ENCODE measurements at regions not wholly inside any gene's neighbourhood (a gene's known extent, or its start where the extent isn't known, plus 50 kb on each side); places are given as distances from the start of the nearest gene placed in this dataset.
A peak's percentile ranks its signal among the peaks of the same experiment; 100 is the strongest.
"Not testable (repeated sequence)": the region's sequence is repeated elsewhere in the genome, so short reads cannot be mapped to it uniquely, and the experiment has no call there.

DNA sequence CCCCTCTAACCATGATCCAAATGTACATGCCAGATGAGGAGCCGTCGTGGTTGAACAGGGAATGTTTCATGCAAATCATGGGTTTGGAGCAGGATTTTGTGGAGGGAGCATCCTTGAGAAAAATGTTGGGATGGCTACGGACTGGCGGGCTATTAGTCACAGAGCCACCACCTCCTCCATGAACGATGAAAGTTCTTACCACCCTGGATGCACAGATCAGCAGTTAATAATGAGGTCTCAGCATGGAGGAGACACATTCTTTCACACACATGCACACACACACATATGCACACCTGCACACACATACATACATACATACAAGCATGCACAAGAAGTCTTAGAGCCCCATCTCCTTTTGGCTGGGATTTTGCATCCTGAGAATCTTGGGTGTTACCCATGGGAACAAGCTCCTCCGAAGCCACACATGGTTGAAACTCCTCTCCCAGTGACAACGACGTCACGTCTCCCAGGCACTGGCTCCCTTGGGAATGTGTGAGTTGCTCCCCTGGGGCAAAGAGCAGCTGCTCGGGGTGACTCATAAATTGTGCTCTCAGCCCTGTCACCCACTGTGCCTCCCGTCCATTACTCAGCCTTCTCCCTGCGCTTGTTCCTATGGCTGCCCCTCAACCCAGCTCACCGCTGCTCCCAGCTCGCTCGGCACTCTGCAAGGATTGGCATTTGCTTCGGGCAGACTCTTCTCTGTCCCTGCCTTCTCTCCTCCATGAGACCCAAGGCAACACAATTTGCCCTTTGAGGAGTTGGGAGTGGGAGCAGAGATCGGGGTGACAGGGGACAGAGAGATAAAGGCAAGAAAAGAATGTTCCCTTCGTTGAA is 344.6 kb downstream of the SOX9 start:
- peak; percentile 70 for ATAC-seq
- peak; percentile 52 to 85 for DNase-seq
- intact Hi-C loops (cut with DNase I, micrococcal nuclease): no loop called here

DNA sequence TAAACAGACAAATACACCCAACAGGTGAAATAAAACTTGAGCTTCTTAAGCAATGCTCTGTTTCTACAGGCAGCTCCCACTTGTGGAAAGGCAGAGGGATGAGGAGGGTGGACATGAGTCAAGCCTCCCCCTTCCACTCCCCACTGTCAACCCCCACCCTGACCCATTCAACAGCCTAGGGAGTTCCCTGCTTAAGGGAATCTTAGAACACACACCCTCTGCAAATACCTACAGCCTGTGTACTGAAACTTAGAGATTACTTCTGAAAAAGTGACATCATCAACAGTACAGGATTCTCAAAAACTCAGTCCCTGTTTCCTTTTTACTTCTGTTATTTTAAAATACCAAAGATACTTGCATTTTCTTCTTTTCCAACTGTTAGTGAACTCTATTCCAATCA is 345.4 kb downstream of the SOX9 start:
- intact Hi-C loops (cut with DNase I, micrococcal nuclease): no loop called here
- ATAC-seq (peak; percentile 67), DNase-seq (peak in 1 of 2 donors; percentile 73)

DNA sequence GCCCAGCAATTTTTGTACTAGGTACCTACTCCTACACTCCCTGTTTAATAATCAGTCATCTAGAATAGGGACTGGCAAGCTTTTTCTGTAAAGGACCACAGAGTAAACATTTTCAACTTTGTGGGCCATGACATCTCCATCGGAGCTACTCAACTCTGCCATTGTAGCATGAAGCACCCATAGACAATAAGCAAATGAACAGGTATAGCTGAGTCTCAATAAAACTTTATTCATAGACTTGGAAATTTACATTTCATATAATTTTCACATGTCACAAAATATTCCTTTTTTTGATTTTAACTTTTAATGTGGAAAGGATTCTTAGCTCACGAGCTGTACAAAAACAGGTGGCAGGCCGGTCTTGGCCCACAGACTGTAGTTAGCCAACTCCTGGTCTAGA is 345.8 kb downstream of the SOX9 start:
- intact Hi-C loops (cut with DNase I, micrococcal nuclease): no loop called here

DNA sequence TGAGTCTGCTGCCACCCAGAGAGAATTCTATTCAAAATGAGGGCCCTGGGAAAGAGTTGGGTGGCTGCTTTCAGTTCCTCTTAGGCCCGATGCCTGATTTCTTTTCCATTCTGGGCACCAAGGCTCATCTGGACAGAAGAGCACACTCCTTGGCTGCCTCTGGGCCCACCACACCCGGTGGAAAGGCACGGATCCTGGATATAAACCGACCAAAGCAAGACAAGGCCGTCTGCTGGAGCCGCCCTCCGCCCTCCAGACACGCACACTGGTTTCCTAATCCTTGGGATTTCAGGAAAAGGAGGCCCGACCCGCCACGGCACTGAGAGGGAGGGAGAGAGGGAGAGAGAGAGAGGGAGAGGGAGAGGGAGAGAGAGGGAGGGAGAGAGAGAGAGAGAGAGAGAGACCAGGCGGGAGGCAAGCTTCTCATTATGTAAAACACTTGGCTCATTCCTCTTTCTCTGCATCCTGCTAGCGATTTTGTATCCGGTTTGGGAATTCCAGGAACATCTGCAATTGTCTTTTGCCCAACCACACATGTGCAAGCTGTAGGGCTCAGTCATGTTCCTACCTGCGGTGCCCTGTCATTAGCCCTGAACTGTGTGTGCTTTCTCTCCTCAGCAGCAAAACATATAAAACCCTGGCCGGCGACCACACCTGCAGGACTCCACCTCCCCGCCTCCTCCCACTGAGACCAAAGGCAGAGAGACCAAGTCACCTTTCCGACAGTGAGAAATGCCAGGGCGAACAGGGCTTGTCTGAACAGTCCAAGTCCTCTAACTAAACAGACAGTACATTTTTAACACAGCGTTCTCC is 347.2 kb downstream of the SOX9 start:
- ATAC-seq (peak; percentile 78), DNase-seq (peak; percentile 83 to 89)
- intact Hi-C loops (cut with DNase I, micrococcal nuclease): no loop called here

More for the DNA sequence above, 345.8 kb downstream of the SOX9 start:
- ATAC-seq (no peak), DNase-seq (no peak)

DNA sequence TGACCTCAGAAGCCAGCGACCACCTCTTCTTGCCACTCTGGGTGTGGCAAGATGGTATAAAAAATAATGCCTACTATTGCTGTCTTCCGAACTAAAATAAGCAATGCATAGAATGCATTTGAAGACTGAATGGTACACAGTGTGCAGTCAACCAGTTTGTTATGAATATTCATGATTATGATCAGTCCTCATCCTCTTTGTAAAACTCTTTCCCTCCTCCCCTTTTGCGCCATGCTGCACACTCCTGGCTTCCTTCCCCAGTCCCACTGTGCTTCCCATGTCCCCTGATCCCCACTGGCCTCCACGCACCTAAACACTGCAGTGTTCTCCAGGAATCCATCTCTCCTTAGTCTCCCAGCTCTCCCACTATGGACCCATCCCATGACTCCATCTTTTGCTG is 348.0 kb downstream of the SOX9 start:
- intact Hi-C loops (cut with DNase I, micrococcal nuclease): no loop called here
- ATAC-seq (no peak), DNase-seq (no peak)

DNA sequence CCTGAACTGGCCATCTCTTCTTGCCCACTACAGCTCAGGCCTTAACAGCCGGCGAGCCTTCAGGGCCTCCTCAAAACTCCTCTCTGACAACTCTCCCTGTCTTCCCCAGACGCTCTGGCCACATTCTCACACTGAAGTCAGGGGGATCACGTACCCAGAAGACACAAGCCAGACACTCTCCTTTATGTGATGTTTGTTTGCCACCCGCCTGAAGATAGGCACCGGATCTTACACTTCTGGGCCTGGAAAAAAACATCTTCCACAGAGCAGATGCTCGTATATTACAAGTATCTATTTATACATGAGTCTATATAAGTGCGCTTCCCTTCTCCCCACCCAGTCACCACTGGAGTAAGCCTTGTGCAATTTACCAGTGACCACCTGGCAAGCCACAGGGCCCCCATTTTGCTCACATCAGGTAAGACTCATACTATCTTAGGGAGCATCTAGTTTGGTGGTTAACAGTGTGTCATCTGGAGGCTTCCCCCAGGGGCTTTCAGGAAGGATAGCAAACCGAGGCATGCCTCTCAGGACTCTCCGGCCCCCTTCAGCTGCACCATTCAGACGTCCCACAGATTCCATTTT is 349.4 kb downstream of the SOX9 start:
- intact Hi-C loops (cut with DNase I, micrococcal nuclease): no loop called here

DNA sequence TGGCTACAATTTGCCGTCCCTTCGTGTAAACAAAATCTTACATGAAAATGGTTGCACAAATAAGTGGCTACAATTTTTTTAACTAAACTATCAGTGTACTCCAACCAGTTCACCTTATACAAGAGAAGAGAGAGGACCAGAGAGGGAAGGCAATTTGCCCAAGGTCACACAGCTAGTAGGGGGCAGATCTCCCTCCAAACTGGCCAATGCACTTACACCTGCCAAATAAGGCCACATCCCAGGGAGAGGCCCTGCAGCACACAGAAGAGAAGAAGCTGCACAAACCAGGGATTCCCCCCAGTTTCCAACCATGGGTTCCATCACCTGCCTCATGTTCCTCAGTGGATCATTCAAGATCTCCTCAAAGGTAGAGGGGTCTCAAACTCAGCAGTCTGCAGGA is 349.9 kb downstream of the SOX9 start:
- ATAC-seq (no peak), DNase-seq (no peak)
- intact Hi-C loops (cut with DNase I, micrococcal nuclease): no loop called here

More for the DNA sequence above, 349.4 kb downstream of the SOX9 start:
- ATAC-seq: no peak
- DNase-seq: no peak

DNA sequence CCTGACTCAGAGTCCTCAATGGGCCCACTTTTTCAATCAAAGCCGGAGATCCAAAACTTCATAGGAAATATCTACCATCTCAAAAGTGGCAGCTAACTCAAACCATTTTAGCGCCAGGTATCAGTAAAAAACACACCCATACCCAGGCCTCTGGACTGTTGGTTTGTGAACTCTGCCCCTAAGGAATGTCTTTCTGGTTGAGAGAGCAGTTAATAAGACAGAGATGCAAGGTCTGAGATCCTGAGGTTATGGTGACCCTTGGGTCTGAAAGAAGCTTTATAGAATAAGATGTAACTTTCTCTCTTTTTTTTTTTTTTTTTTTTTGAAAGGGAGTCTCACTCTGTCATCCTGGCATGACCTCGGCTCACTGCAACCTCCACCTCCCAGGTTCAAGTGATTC is 350.5 kb downstream of the SOX9 start:
- intact Hi-C loops (cut with DNase I, micrococcal nuclease): no loop called here
- DNase-seq: no peak
- ATAC-seq: no peak

DNA sequence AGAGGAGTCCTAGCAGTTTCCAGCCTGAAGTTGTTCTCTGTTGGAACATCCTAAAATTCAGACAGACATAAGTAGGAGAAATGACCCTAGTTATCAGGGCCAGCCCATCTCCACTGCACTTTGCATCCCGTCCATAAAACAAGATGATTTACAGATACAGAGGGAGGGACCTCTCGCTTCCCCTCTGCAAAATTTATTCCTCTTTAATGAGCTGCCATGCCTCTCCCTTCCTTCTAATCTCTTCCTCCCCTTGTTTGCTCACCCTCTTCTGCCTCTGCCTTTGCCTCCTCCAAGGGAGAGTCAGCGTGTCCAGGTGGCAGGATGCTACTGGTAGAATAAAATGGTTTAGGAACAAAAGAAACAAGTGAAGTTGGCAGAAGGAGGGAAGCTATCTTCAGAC is 351.3 kb downstream of the SOX9 start:
- ATAC-seq (peak; percentile 26), DNase-seq (no peak)
- intact Hi-C loops (cut with DNase I, micrococcal nuclease): no loop called here

DNA sequence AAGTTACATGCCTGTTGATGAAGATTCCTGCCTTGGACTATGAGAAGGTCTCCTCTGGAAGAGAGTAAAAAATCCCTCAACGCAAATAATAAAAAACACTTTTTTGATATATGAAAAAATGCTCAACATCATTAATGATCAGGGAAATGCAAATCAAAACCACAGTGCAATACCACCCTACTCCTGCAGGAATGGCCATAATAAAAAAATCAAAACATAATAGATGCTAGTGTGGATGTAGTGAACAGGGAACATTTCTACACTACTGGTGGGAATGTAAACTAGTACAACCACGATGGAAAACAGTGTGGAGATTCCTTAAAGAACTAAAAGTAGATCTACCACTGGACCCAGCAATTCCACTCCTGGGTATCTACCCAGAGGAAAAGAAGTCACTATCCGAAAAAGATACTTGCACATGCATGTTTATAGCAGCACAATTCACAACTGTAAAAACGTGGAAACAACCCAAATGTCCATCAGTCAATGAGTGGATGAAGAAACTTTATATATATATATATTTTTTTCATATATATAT is 352.1 kb downstream of the SOX9 start:
- ATAC-seq; intact Hi-C loops (cut with DNase I, micrococcal nuclease); DNase-seq: not testable (repeated sequence)

DNA sequence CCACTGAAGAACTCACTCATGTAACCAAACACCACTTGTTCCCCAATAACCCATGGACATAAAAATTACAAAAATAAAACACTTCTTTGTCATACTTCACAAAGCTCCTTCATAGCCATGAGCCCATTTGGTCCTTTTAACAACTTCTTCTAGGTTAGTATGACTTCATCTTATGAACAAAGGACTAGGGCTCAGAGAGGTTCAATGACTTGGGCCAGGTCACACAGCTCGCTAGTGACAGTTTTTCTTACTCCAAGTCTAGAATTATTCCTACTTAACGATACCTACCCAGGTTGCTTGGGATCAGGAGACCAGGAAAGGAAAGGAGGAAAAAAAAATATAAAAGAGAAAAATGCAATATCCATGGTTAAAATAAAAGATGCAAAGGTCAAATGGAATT is 353.4 kb downstream of the SOX9 start:
- intact Hi-C loops (cut with DNase I, micrococcal nuclease): no loop called here
- DNase-seq: no peak
- no peak for ATAC-seq

DNA sequence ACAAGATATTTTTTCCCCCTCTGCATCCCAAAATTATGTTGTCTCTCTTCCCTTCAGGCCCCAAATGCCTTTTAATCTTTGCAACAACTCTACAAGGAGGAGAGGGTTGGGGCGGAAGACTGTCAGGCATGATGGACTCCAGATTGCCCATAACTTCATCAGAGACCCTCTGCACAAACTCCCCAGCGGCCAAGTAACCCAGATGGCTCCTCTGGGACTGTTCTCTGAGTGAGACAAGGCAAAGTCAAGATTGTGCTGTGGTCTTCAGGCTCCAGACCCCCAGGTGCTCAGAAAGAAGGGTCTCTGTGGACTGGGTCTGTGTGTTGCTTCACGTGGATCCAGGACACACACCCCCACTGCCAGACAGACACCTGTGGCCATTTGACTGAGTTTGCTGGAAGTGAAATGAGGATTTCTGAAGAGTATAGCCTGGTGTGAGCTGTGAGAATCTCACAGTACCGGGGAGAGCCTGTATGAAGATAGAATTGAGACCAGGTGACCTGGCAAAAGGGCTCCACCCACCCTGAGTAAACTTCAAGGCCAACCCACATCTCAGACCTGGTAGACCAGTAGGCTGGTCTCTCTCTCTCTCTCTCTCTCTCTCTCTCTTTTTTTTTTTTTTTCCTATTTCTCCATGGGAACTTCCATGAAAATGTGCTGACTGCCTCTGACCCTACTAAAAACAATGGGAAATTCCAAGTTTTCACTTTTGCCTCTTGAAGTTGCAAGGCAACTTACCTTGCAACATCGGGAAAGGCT is 354.1 kb downstream of the SOX9 start:
- peak in 1 of 2 donors; percentile 52 for DNase-seq
- intact Hi-C loops (cut with DNase I, micrococcal nuclease): no loop called here
- peak; percentile 66 for ATAC-seq

DNA sequence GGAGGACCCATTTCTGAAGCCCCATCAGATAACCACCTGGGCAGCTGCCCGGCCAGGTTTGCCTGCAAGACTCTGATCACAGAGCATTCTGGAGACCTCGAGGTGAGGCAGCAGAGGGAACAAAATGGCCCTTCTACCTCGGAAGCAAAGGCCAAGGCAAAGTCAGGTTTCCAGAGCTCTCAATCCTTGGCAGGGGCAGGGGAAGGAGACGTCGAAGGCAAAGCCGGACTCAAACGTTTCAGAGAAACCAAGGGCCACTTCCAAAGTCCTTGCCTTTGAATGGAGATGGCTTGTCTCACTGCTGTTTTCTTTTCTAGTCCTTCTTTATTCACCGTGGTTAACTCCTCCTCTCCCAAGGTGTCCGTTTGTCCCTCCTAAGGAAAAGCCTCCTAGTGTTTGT is 355.3 kb downstream of the SOX9 start:
- DNase-seq (no peak), ATAC-seq (no peak)
- intact Hi-C loops (cut with DNase I, micrococcal nuclease): no loop called here

DNA sequence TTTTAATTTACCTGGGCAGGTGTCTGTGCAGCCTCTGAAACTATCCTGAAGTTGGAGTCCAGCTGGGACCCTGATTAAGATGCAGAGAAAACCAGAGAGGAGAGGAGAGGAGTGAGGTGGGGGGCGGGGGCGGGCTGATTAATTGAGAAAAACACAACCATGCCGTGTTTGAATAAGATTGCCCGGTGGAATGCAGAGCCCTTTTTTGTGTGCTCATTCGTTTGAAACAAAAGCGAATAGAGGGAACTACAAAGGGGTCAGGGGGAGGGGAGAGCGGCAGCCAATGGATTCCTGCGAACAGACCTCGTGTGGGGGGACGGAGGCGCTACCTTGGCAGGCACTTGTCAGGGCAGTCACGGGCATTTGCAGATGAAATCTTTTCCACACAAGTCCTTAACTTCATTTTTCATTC is 355.8 kb downstream of the SOX9 start:
- DNase-seq (no peak), ATAC-seq (no peak)
- intact Hi-C loops (cut with DNase I, micrococcal nuclease): no loop called here

DNA sequence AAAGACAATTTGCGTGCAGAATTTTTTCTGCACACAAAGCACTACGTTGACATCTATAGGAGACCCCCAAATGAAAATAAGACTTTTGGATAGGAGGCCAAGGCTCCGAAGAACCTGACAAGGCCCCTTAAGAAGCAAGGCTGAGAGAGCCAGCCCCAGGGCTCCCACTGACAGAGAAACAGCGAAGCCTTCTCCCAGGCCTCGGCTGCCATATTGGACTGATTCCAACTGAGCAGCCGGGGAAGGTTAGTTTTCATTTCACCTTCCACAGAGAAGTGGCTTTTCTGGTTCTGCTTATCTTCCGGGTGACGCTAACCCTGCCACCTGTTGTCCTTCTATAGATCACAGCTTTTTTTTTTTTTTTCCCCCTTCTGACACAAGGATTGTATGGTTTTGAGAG is 356.7 kb downstream of the SOX9 start:
- intact Hi-C loops (cut with DNase I, micrococcal nuclease): no loop called here
- peak; percentile 80 for ATAC-seq
- DNase-seq: peak; percentile 66 to 73

DNA sequence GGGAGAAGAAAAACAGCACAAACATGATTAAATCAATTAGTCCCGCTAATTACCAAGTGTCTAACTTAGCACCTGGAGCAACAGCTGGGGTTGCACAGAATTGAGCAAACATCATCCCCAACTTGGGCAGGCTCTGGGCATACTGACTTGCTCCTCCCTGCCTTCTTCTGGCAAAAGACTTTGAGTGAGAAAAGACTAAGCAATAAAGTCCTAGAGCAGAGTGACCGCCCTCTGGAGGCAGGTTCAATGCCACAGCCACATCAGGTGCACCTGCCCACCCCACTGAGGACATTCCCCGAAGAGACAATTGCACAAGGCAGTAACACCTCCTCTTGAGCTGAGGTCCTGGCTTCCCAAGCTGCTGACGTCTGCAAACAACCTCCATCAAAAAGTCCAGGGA is 358.3 kb downstream of the SOX9 start:
- intact Hi-C loops (cut with DNase I, micrococcal nuclease): no loop called here
- ATAC-seq: peak; percentile 39
- peak; percentile 44 to 50 for DNase-seq

DNA sequence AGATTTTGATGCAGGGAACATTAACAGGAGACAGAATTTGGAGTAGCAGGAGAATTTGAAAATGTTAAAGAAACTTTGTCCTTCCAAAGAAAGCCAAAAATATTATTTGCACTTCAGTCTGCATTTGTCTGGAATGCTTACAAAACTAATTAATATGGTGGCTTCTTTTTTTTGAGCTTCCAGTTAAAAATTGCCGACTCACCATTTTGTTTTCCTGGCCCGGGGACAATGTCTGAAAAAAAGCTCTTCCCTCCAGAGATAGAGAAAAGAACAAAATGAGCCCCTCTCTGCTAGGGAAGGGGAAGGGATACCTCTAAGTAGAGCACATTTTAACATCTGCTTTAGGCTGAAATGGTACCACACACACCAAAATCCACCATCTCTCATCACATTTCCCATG is 360.8 kb downstream of the SOX9 start:
- intact Hi-C loops (cut with DNase I, micrococcal nuclease): no loop called here
- no peak for ATAC-seq
- no peak for DNase-seq

DNA sequence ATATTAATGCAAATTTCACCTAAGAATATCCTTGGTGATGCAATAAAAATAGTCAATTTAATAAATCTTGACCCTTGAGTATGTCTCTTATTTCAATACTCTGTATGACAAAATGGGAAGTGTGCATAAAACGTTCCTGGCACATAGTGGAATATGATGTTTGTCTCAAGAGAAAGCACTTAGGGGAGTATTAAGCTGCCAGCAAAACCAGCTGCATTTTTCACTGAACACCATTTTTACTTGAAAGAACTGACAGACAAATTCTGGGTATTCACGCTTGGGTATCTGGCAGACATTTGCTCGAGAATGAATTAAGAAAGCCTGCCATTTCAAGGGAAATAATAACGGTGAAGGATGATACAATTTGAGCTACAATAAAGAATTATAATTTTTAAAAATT is 364.8 kb downstream of the SOX9 start:
- ATAC-seq (no peak), DNase-seq (no peak)
- intact Hi-C loops (cut with DNase I, micrococcal nuclease): no loop called here

DNA sequence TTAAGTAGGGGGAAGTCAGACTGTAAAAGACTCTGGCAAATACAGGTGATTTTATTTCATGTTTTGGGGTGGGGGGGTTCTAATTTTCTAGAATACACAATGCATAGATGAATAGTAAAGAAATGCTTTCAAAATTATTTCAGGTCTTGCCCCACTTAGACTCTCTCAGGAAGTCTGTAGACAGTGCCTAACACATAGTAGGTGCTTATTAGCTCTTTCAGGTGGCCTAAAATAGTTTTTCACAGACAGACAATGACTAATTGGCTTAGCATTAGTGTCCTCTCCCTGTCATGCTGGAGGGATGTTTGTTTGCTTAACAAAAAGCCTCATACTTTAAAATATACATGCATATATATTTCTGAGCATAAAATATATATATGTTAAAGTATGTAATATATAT is 366.0 kb downstream of the SOX9 start:
- DNase-seq (no peak), ATAC-seq (no peak)
- intact Hi-C loops (cut with DNase I, micrococcal nuclease): no loop called here

Measured in left colon (tissue), 2 donors.